IMR-90 (cell line): ENCODE measurements at regions not wholly inside any gene's neighbourhood (a gene's known extent, or its start where the extent isn't known, plus 50 kb on each side); places are given as distances from the start of the nearest gene placed in this dataset.

Experiments used
- ATAC-seq: fragments of 200-7000 bp; cut with Tn5 transposase; 2 replicates; pipeline ENCODE4 v1.9.1; 2020; ENCODE audit warnings: low read depth, mild to moderate bottlenecking, moderate library complexity
- BruUV-seq: library from RNA; stranded (reverse); fragments of 400-500 nt; replicated peaks from 2 replicates; lab custom pipeline; 2021; lab: Mats Ljungman, UMichigan
- CTCF ChIA-PET: fragments of 300-600 bp; formaldehyde crosslinking; extraction: SDS; loops from one replicate; lab custom pipeline; 2021; ENCODE audit warnings: antibody characterized with exemption; lab: Yijun Ruan, JAX
- POLR2A ChIA-PET: fragments of 300-600 bp; sonication (Branson Sonifier 250); formaldehyde crosslinking; loops from one replicate; lab custom pipeline; 2022; ENCODE audit warnings: antibody characterized with exemption; ENCODE audit not compliant: unreplicated experiment; lab: Charles Lee
- DNase-seq: peaks from one replicate; pipeline ENCODE4 v3.0.0; 2013
- H2AFZ ChIP-seq: replicated peaks from 2 replicates; pipeline ENCODE3; 2013; ENCODE audit warnings: low read length, mild to moderate bottlenecking; ENCODE audit not compliant: poor library complexity
- H2AK5ac ChIP-seq: 2 replicates; pipeline ENCODE4 v1.6.1; 2013; ENCODE audit warnings: low read depth, low read length, inconsistent platforms
- H2AK9ac ChIP-seq: replicated peaks from 2 replicates; pipeline ENCODE3; 2013; ENCODE audit warnings: mild to moderate bottlenecking, low read depth, low read length, moderate library complexity; ENCODE audit not compliant: poor library complexity
- H2BK120ac ChIP-seq: 2 replicates; pipeline ENCODE4 v1.6.1; 2013; ENCODE audit warnings: low read depth, low read length, inconsistent platforms
- H2BK15ac ChIP-seq: 3 replicates; pipeline ENCODE4 v1.6.1; 2013; ENCODE audit warnings: low read depth, low read length, inconsistent platforms
- H2BK20ac ChIP-seq: 2 replicates; pipeline ENCODE4 v1.6.1; 2013; ENCODE audit warnings: low read depth, mild to moderate bottlenecking, inconsistent platforms, low read length, moderate library complexity
- H2BK5ac ChIP-seq: 2 replicates; pipeline ENCODE4 v1.6.1; 2013; ENCODE audit warnings: mild to moderate bottlenecking, low read depth, low read length, inconsistent platforms; ENCODE audit not compliant: poor library complexity, severe bottlenecking
- H3K14ac ChIP-seq: replicated peaks from 2 replicates; pipeline ENCODE4 v1.6.1; 2013; ENCODE audit warnings: low read depth, low read length, inconsistent platforms
- H3K18ac ChIP-seq: 2 replicates; pipeline ENCODE4 v1.6.1; 2013; ENCODE audit warnings: low read depth, low read length, control low read depth
- H3K23ac ChIP-seq: 2 replicates; pipeline ENCODE4 v1.6.1; 2013; ENCODE audit warnings: low read depth, low read length, inconsistent platforms
- H3K27ac ChIP-seq: 2 replicates; pipeline ENCODE4 v1.5.1; 2013; ENCODE audit warnings: mild to moderate bottlenecking, control low read depth, low read length; ENCODE audit not compliant: insufficient read depth
- H3K27me3 ChIP-seq: 2 replicates; pipeline ENCODE4 v1.6.1; 2013; ENCODE audit warnings: low read length; ENCODE audit not compliant: control insufficient read depth, insufficient read depth
- H3K36me3 ChIP-seq: 2 replicates; pipeline ENCODE4 v1.6.1; 2013; ENCODE audit warnings: low read length, mixed read lengths; ENCODE audit not compliant: control insufficient read depth, insufficient read depth
- H3K4ac ChIP-seq: 2 replicates; pipeline ENCODE4 v1.6.1; 2013; ENCODE audit warnings: low read depth, low read length, inconsistent platforms
- H3K4me1 ChIP-seq: 2 replicates; pipeline ENCODE4 v1.6.1; 2013; ENCODE audit warnings: low read length, mixed read lengths; ENCODE audit not compliant: control insufficient read depth, insufficient read depth
- H3K4me2 ChIP-seq: 2 replicates; pipeline ENCODE4 v1.6.1; 2013; ENCODE audit warnings: low read depth, mild to moderate bottlenecking, control low read depth, low read length, moderate library complexity
- H3K4me3 ChIP-seq: 2 replicates; pipeline ENCODE4 v1.5.1; 2013; ENCODE audit warnings: low read depth, mild to moderate bottlenecking, control low read depth, low read length, moderate library complexity; ENCODE audit not compliant: insufficient read depth
- H3K56ac ChIP-seq: 2 replicates; pipeline ENCODE4 v1.6.1; 2013; ENCODE audit warnings: low read length, inconsistent platforms; ENCODE audit not compliant: insufficient read depth; ENCODE audit errors: extremely low read depth
- H3K79me1 ChIP-seq, 2 experiments: 2 replicates each; pipeline ENCODE4 v1.6.1; 2013; ENCODE audit warnings: low read length in 2 of 2, inconsistent platforms in 1 of 2, low read depth in 1 of 2
- H3K9ac ChIP-seq: 2 replicates; pipeline ENCODE4 v1.6.1; 2013; ENCODE audit warnings: low read depth, low read length, control low read depth
- H3K9me1 ChIP-seq: 2 replicates; pipeline ENCODE4 v1.6.1; 2013; ENCODE audit warnings: low read length, inconsistent platforms; ENCODE audit not compliant: insufficient read depth
- H3K9me3 ChIP-seq: 2 replicates; pipeline ENCODE4 v1.6.1; 2013; ENCODE audit warnings: low read length; ENCODE audit not compliant: control insufficient read depth, insufficient read depth
- H4K20me1 ChIP-seq: 2 replicates; pipeline ENCODE4 v1.6.1; 2013; ENCODE audit warnings: low read length, inconsistent platforms; ENCODE audit not compliant: insufficient read depth
- H4K5ac ChIP-seq: 2 replicates; pipeline ENCODE4 v1.6.1; 2013; ENCODE audit warnings: mild to moderate bottlenecking, low read depth, low read length, control low read depth
- H4K8ac ChIP-seq, 2 experiments: 2 replicates each; pipeline ENCODE4 v1.6.1; 2013; ENCODE audit warnings: low read depth in 2 of 2, low read length in 2 of 2, control low read depth in 1 of 2, inconsistent platforms in 1 of 2
- H4K91ac ChIP-seq: 2 replicates; pipeline ENCODE4 v1.6.1; 2013; ENCODE audit warnings: low read depth, low read length, inconsistent platforms; ENCODE audit not compliant: insufficient read depth
- CEBPB ChIP-seq: IDR thresholded peaks from 2 replicates; pipeline ENCODE4 v1.6.1; 2012; ENCODE audit warnings: low read depth, low read length, improper control_type of control experiment
- FOS ChIP-seq: fragments of 150-350 bp; IDR thresholded peaks from 2 replicates; pipeline ENCODE4 v1.6.1; 2016; ENCODE audit warnings: low read depth, low read length
- MAFK ChIP-seq: IDR thresholded peaks from 2 replicates; pipeline ENCODE4 v1.6.1; 2012; ENCODE audit warnings: low read depth, low read length, improper control_type of control experiment
- MAZ ChIP-seq: IDR thresholded peaks from 2 replicates; pipeline ENCODE4 v1.6.1; 2012; ENCODE audit warnings: low read depth, mild to moderate bottlenecking, low read length, improper control_type of control experiment, moderate library complexity, borderline replicate concordance
- MXI1 ChIP-seq: IDR thresholded peaks from 2 replicates; pipeline ENCODE4 v1.6.1; 2012; ENCODE audit warnings: low read depth, mild to moderate bottlenecking, low read length, moderate library complexity, borderline replicate concordance
- RAD21 ChIP-seq: IDR thresholded peaks from 2 replicates; pipeline ENCODE4 v1.6.1; 2012; ENCODE audit warnings: low read length, improper control_type of control experiment
- RCOR1 ChIP-seq: IDR thresholded peaks from 2 replicates; pipeline ENCODE4 v1.6.1; 2012; ENCODE audit warnings: mild to moderate bottlenecking, low read length, improper control_type of control experiment; ENCODE audit not compliant: insufficient replicate concordance
- SMC3 ChIP-seq: fragments of 150-350 bp; IDR thresholded peaks from 2 replicates; pipeline ENCODE4 v1.6.1; 2016; ENCODE audit warnings: low read depth, mild to moderate bottlenecking, antibody characterized with exemption, low read length, moderate library complexity
- WGBS, 2 experiments: methylation state at CpG; one replicate each; pipeline versions ENCODE4 v1.1.5 to v1.1.7; 2013; ENCODE audit warnings: missing lambda C conversion rate in 2 of 2; ENCODE audit not compliant: insufficient read length in 1 of 2; ENCODE audit errors: extremely low coverage in 2 of 2; 5-methylcytosine and 5-hydroxymethylcytosine counted together
- dilution Hi-C: fragments of 300-500 bp; cut with HindIII; formaldehyde crosslinking; loops from one replicate; pipeline ENCODE4 v1.14.3; 2018; ENCODE audit warnings: low sequenced_read_pairs; ENCODE audit not compliant: unreplicated experiment
- in situ Hi-C: fragments of 300-500 bp; cut with MboI; formaldehyde crosslinking; loops from 3 replicates; pipeline ENCODE4 v1.14.3; 2019; ENCODE audit warnings: low sequenced_read_pairs, inconsistent platforms, mixed read lengths
- intact Hi-C: fragments of 100-400 bp; cut with micrococcal nuclease; formaldehyde crosslinking; loops from 2 replicates; pipeline ENCODE4 v1.10.0; 2022
- TF ChIP-seq, protein P1 (sequence below): conservative IDR thresholded peaks from 2 replicates; pipeline ENCODE4 v1.5.1; 2012; ENCODE audit warnings: mild to moderate bottlenecking, low read depth, low read length, improper control_type of control experiment
- TF ChIP-seq, protein P2 (sequence below): fragments of 150-350 bp; IDR thresholded peaks from 2 replicates; pipeline ENCODE4 v1.6.1; 2016; ENCODE audit warnings: low read depth, mild to moderate bottlenecking, low read length, moderate library complexity, borderline replicate concordance

DNA sequence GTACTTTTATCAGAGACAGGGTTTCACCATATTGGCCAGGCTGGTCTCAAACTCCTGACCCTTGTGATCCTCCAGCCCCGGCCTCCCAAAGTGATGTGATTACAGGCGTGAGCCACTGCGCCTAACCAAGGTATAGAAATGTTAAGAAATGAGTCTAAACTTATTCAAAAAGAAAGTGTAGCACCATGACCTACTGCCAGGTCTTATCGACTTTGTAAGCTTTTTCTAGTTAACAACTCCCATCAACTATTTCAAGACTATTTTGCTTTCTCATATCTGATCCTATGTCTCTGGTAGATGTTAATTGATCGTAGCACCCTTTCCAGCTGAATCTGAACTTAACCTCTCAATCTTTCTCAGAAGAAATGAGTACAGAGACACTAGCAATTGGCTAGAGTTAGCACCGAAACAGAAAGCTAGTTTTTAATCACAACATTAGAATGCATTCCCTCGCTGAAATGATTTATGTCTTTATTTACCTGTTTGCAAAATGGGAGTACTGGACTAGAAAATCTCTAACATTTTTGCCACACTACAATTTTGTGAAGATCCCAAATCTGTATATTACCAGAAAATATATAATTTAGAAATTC lies 114.0 kb upstream of the HGF start:
- no peak for DNase-seq
- TF ChIP-seq CEBPB (no peak), FOS (no peak), SMC3 (no peak), RCOR1 (no peak), MXI1 (no peak), MAZ (no peak), RAD21 (no peak), MAFK (no peak)
- TF ChIP-seq, protein P1, sequence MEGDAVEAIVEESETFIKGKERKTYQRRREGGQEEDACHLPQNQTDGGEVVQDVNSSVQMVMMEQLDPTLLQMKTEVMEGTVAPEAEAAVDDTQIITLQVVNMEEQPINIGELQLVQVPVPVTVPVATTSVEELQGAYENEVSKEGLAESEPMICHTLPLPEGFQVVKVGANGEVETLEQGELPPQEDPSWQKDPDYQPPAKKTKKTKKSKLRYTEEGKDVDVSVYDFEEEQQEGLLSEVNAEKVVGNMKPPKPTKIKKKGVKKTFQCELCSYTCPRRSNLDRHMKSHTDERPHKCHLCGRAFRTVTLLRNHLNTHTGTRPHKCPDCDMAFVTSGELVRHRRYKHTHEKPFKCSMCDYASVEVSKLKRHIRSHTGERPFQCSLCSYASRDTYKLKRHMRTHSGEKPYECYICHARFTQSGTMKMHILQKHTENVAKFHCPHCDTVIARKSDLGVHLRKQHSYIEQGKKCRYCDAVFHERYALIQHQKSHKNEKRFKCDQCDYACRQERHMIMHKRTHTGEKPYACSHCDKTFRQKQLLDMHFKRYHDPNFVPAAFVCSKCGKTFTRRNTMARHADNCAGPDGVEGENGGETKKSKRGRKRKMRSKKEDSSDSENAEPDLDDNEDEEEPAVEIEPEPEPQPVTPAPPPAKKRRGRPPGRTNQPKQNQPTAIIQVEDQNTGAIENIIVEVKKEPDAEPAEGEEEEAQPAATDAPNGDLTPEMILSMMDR = no peak
- TF ChIP-seq, protein P2, sequence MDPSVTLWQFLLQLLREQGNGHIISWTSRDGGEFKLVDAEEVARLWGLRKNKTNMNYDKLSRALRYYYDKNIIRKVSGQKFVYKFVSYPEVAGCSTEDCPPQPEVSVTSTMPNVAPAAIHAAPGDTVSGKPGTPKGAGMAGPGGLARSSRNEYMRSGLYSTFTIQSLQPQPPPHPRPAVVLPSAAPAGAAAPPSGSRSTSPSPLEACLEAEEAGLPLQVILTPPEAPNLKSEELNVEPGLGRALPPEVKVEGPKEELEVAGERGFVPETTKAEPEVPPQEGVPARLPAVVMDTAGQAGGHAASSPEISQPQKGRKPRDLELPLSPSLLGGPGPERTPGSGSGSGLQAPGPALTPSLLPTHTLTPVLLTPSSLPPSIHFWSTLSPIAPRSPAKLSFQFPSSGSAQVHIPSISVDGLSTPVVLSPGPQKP = no peak
- Histone ChIP-seq H3K9me1 (no peaks in the 10 kb centered on the region), H2AK9ac (no peak overlapping the region), H3K27me3 (no peaks in the 10 kb centered on the region), H3K9ac (no peak overlapping the region), H2BK5ac (no peak overlapping the region), H3K18ac (no peak overlapping the region), H3K79me1 (no peaks in the 10 kb centered on the region), H4K20me1 (no peaks in the 10 kb centered on the region), H4K5ac (no peak overlapping the region), H3K27ac (no peak overlapping the region), H3K4me3 (no peak overlapping the region), H3K4me2 (no peak overlapping the region), H2AFZ (no peak overlapping the region), H3K4me1 (no peaks in the 10 kb centered on the region), H3K56ac (no peak overlapping the region), H4K91ac (no peak overlapping the region), H3K36me3 (no peaks in the 10 kb centered on the region), H2BK15ac (no peak overlapping the region), H3K23ac (no peak overlapping the region), H4K8ac (no peak overlapping the region), H2AK5ac (no peak overlapping the region), H2BK20ac (no peak overlapping the region), H2BK120ac (no peak overlapping the region), H3K4ac (no peak overlapping the region), H3K9me3 (no peaks in the 10 kb centered on the region), H3K14ac (no peak overlapping the region)
- ChIA-PET CTCF (no interaction called here), POLR2A (no interaction called here)
- BruUV-seq = no TSS peak
- no CpG with 5 or more reads among the region's 7 CpGs for WGBS, 2 experiments
- dilution Hi-C loops = no loop called here
- in situ Hi-C loops = no loop called here
- no peak for ATAC-seq
- intact Hi-C loops = no loop called here
